ENCODE measurements at regions not wholly inside any gene's neighbourhood (a gene's known extent, or its start where the extent isn't known, plus 50 kb on each side); places are given as distances from the start of the nearest gene placed in this dataset.

GRCh38 chr1:213657013-213657412 lies 330.8 kb upstream of the PROX1 start:
- no peak for DNase-seq

DNA sequence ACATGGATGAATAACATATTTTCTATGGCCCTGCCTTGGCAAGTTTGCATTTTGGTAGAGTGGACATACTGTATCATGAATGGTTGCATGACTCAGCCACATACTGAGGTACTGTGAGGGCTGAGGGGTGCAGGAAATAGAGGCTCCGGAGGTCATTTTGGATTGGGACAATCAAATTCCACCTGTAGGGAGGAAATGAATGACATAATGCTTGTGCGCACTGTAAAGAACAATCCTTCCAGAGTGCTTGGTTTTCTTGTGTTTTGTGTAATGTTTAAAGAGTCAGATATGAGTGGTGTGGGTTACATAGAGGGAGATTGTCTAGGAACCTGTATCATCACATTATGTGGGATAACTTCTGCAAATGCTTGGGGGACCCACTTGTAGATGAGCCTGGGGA lies 329.9 kb upstream of the PROX1 start:
- no peak for DNase-seq

- no peak for DNase-seq
These were observed 329.3 kb upstream of the PROX1 start for GRCh38 chr1:213658457-213658856.

DNA sequence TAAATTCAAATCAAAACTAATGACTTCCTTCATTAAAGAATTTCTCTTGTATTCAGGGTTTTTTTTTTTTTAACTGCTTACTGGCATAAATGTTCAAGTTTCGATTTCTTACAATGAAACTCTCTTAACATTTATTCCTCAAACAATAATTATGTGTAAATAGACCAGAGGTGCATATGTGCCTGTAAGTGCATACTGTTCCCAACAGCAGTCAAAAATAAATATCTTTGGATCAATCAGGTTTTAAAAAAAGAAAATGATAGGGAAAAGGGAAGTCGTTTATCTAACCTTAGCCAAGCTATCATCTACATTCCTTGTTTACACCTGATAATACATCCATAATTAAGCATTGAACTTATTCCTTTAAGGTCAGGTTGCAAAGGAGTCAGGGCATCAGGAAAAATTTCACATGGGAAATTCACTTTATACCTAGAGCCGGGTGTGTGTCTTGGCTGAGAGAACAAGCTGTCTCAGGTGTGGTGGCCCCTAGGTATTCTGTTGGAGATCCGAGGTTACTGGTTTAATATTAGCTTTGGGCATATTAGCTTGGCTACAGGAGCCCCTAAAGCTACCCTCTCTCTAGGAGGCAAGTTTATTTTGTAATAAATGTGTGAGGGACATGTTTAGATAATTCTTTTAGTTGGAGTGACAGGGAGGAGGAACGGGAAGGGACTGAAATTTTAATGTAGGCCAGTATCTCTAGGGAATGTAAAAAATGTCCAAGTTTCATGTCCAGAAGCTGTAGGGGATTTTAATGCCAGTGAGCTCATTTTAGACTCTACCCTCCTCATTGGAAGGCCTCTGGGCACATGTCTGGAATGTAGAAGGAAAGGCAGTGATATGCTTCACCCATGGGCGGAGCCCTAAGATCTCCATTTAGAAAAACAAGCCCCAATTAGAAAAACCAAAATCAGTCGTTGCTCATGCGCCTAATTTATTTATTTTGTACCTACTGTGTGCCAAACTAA lies 327.9 kb upstream of the PROX1 start:
- DNase-seq = no peak

GRCh38 chr1:213661302-213661701 lies 326.5 kb upstream of the PROX1 start:
- no peak for DNase-seq

DNA sequence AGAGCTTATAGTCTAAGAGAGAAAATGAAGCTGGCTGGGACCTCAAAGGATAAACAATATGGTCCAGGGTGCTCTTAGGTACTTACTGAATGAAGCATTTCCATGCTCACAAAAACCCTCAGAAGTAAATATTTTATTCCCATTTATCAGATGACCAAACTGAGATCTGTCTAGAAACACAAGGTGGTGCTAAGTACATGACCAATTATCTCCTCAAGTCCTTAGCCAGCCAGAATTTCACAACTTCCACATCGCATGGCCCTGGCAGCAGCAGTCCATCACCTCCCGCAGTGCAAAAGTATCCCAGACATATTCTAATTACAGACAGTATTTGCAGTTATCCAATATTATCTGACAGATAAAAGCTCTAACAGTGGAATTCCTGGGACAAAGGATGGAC lies 321.7 kb upstream of the PROX1 start:
- no peak for DNase-seq

- no peak for DNase-seq
These were observed 320.9 kb upstream of the PROX1 start for GRCh38 chr1:213666922-213667321.

DNA sequence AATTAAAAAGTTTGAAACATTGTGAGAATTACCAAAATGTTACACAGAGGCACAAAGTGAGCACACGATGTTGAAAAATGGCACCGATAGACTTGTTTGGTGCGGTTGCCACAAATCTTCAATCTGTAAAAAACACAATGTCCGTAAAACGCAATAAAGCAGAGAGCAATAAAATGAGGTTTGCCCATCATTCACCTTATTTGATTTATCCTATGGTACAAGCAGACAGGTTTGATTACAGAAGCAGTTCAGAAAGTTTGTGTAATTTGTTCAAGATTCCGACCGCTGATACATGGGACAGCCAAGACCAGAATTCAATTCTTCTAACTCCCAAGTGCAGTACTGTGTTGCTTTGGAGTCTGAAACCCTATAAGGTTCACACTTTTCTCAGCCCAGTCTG lies 318.3 kb upstream of the PROX1 start:
- no peak for DNase-seq

DNA sequence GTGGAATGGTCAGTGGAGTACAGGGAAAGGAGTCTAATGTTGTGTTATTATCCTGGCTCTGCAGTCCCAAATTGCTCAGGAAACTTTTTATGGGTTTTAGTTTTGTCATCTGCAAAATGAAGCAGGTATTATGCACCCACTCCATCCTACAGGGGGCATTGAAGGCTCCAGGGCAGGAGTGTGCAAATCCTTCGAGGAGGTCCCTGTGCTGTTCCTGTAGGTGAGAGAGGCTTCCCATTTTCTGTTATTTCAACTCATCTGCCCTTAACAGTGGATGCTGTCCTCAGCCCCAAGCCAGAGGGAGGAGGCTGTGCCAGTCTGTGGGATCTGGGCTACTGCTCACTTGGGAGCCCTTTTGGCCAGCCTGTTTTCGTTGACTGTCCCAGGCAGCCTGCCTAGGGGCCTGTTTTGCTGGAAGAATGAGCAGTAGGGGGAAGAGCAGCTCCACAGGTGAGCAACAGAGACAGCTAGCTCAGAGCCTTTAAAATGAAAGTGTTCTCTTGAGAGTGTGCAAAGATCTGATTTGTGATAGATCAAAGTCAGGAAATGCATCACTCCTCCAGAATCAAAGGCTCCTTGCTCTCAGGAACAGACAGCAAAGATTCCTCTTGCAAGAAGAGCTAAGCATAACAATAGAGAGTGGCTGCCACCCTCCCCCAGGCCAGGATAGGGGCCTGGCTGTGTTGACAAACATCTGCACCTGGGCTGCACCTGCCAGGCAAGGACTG lies 317.6 kb upstream of the PROX1 start:
- no peak for DNase-seq

- no peak for DNase-seq
These were observed 317.1 kb upstream of the PROX1 start for GRCh38 chr1:213670692-213671023.

DNA sequence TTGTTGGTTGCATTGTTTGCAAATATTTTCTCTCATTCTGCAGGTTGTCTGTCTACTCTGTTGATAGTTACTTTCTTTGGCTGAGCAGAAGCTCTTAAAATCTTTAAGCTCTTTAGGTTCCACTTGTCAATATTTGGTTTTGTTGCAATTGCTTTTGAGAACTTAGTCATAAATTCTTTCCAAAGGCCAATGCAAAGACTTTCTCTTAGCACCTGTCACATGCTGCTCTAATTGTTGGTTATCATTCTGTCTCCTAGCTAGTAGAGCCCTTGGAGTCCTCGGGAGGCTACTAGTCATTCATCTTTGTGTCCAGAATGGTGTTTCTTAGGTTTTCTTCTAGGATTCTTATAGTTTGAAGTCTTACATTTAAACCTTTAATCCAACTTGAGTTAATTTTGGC lies 312.7 kb upstream of the PROX1 start:
- DNase-seq = no peak

DNA sequence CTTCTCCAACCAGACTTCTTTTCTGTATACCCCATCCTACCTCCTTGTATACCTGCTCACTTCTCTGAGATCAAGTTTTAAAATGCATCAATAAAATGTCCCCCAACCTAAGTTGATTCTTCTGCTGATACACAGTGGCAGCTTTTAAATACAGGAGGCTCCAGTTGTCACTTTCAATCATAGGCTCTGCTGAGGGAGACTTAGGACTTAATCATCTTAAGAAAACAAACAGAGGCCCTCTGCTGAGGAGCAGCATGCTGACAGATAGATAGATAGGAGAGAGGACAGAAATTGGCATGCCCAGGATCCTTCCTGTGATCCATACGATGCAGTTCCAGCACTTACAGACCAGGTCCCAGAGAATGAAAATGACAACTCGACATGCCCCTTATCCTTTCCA lies 311.0 kb upstream of the PROX1 start:
- no peak for DNase-seq

DNA sequence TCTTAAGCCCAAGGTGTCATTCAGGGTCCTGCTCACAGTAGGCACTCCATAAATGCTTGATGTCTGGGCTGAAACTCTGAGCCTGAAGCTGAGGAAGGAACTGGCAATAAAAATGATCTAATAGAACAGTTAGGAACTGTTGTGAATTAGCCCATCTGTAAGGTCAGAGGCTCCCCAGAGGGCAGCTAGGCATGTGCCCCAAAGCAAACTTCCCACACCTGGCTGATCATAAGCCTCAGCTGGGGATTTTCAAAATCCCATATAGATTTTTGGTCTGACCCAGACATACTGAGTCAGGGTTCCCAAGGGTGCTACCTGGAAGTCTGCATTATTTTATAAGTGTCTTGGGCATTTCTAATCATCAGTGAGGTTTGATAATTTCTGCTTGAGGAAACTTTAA lies 309.4 kb upstream of the PROX1 start:
- no peak for DNase-seq

GRCh38 chr1:213678753-213679152 lies 309.0 kb upstream of the PROX1 start:
- DNase-seq = no peak

DNA sequence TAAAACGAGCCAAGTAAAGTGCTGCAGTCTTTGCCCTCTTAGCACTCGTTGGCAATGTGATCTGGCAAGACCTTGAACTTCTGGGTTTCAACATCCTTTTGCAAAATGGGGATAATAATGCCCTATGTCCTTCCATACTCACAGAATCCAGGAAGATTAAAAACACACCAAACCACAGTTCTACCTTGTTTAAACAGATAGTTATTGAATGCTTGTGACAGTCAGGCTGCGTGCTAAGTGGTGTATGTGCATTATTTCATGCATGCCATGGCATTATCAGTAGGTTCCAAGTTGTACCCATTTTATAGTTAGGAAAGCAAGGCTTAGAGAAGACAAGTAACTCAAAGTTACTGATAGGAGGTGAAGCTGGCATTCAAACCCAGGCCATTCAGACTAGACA lies 308.6 kb upstream of the PROX1 start:
- DNase-seq = no peak

DNA sequence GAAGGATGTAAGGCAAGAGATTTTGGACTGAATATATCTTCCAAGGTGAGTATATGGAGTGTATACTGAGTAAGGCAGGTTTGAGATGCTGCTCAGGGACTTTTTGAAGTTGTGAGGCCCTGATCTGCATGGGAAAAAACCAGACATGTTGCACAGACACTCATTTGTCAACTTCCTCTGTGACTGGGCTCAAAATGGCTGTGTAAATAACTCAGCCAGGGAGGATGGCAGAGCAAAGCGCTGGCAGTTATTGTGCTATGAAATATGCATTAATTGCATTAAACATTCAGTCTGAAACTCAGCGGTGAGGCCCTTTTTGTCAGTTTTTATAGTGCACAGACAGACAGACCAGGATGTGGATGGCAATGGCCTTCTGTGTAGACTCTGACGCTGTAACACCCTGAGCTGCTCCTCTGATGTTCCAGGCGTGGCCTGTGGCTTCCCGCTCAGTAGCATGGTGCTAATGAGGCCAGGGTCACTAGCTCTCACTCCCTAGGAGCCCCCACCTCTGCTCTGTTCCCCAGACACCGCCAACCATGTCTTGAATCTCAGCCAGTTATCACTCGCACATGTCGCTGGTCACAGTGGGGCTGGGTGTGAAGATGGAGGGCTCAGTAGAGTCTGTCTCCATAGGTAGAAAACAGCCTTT lies 307.0 kb upstream of the PROX1 start:
- DNase-seq = no peak

GRCh38 chr1:213681788-213682340 lies 305.9 kb upstream of the PROX1 start:
- no peak for DNase-seq

- no peak for DNase-seq
These were observed 304.2 kb upstream of the PROX1 start for GRCh38 chr1:213683529-213683928.

DNA sequence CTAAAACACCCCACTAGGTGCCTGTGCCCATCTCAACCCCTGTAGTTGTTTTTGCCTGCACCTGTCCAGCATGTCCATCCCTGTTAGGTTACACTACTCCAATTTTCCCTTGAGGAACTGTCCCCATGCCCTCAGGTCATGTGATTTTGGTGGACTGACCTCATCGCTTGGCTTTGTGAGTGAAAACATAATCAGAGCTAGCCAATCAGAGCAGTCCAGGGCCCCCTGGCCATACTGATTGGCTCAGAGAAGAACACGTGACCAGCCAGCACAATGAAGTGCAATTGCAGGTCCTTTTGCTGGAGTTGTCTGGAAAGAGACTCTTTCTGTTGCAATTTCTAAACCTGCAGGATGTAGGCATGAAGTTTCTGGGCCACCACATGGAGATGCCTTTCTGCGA lies 303.3 kb upstream of the PROX1 start:
- no peak for DNase-seq

DNA sequence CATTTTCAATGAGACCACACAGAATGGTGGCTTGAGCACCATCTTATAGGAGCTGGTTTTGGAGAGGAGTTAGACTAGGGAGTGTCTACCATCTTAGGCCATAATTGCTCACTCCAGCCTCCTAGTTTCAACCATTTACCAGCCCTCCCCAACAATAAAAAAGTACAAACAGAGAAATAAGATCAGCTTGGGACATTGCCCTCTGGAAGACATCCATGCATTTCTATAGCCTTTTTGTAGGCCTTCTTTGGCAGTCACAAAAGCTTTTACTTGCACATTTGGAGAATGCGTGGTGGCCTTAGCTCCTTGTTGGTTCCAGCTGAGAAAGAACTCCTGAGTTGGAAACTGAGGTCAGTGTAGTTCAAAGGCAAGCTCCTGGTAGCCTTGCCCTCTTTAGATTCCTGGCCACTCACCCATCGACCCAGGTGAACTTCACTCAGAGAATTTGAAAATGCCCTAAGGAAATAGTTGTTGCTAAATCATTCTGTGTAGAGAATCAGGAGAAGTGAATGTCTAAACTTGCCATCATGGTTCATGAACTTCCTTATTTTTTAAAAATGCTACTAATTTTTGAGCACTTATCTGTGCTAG lies 301.7 kb upstream of the PROX1 start:
- DNase-seq = no peak

DNA sequence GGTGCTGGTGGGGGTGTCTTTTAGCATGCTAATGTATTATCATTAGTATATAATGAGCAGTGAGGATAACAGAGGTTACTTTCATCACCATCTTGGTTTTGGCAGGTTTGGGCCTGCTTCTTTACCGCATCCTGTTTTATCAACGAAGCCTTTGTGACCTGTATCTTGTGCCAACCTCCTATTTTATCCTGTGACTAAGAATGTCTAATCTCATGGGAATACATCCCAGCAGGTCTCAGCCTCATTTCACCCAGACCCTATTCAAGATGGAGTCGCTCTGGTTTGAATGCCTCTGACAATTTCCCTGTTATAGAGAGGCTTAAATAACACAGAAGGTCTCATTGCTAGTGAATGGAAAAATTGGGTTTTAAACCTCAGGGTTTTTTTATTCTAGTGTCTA lies 300.8 kb upstream of the PROX1 start:
- no peak for DNase-seq

GRCh38 chr1:213687832-213688231 lies 299.9 kb upstream of the PROX1 start:
- DNase-seq = no peak

- DNase-seq = no peak
These were observed 299.1 kb upstream of the PROX1 start for GRCh38 chr1:213688655-213689054.

Data from hematopoietic multipotent progenitor cell treated with erythropoietin and hydrocortisone succinate and interleukin-3 and kit ligand, for 4 days (in vitro differentiated cells).